IgD-negative memory B cell (primary cell): ENCODE measurements at regions not wholly inside any gene's neighbourhood (a gene's known extent, or its start where the extent isn't known, plus 50 kb on each side); places are given as distances from the start of the nearest gene placed in this dataset.

Source experiments
- H3K27ac Mint-ChIP-seq, 3 donors: one replicate each; pipeline ENCODE4 v1.8.0; 2020 to 2022; ENCODE audit warnings: mild to moderate bottlenecking in 3 of 3, mixed read lengths in 3 of 3, moderate library complexity in 1 of 3
- H3K27me3 Mint-ChIP-seq: one replicate; pipeline ENCODE4 v1.8.0; 2021; ENCODE audit warnings: mixed read lengths
- H3K36me3 Mint-ChIP-seq: one replicate; pipeline ENCODE4 v1.8.0; 2020; ENCODE audit warnings: mild to moderate bottlenecking, mixed read lengths
- H3K4me1 Mint-ChIP-seq, 3 donors: one replicate each; pipeline ENCODE4 v1.8.0; 2020 to 2022; ENCODE audit warnings: mixed read lengths in 3 of 3, mild to moderate bottlenecking in 1 of 3
- H3K4me3 Mint-ChIP-seq, 4 donors: one replicate each; pipeline ENCODE4 v1.8.0; 2020 to 2022; ENCODE audit warnings: mild to moderate bottlenecking in 4 of 4, mixed read lengths in 4 of 4, moderate library complexity in 3 of 4
- H3K9me3 Mint-ChIP-seq, 3 donors: one replicate each; pipeline ENCODE4 v1.8.0; 2020 to 2021; ENCODE audit warnings: mixed read lengths in 3 of 3, mild to moderate bottlenecking in 1 of 3

GRCh38 chr1:58836408-58836807 is 52.6 kb upstream of the JUN start:
- Mint-ChIP-seq H3K27me3 (no peaks in the 10 kb centered on the region), H3K9me3 (no peaks in the 10 kb centered on the region), H3K4me1 (peaks cover 0 to 2% (median 0%) of the 10 kb centered on the region in 3 donors), H3K36me3 (no peaks in the 10 kb centered on the region), H3K27ac (peak overlapping the region in 1 of 3 donors; percentile 9), H3K4me3 (no peak overlapping the region)

GRCh38 chr1:58837886-58838285 is 54.0 kb upstream of the JUN start:
- no peaks in the 10 kb centered on the region for H3K27me3 Mint-ChIP-seq
- no peaks in the 10 kb centered on the region for H3K36me3 Mint-ChIP-seq
- H3K9me3 Mint-ChIP-seq: no peaks in the 10 kb centered on the region
- H3K4me3 Mint-ChIP-seq: no peak overlapping the region
- H3K4me1 Mint-ChIP-seq: peaks cover 0 to 5% (median 3%) of the 10 kb centered on the region in 3 donors
- peak overlapping the region in 1 of 3 donors; percentile 15 for H3K27ac Mint-ChIP-seq

GRCh38 chr1:58839147-58839795 is 55.4 kb upstream of the JUN start:
- no peak overlapping the region for H3K27ac Mint-ChIP-seq
- no peak overlapping the region for H3K4me3 Mint-ChIP-seq
- no peaks in the 10 kb centered on the region for H3K27me3 Mint-ChIP-seq
- no peaks in the 10 kb centered on the region for H3K36me3 Mint-ChIP-seq
- no peaks in the 10 kb centered on the region for H3K9me3 Mint-ChIP-seq
- H3K4me1 Mint-ChIP-seq: peaks cover 0 to 7% (median 5%) of the 10 kb centered on the region in 3 donors

- H3K27ac Mint-ChIP-seq: no peak overlapping the region
- no peak overlapping the region for H3K4me3 Mint-ChIP-seq
- H3K9me3 Mint-ChIP-seq: no peaks in the 10 kb centered on the region
- H3K27me3 Mint-ChIP-seq: no peaks in the 10 kb centered on the region
- no peaks in the 10 kb centered on the region for H3K36me3 Mint-ChIP-seq
- peaks cover 0 to 7% (median 5%) of the 10 kb centered on the region in 3 donors for H3K4me1 Mint-ChIP-seq
Observed at GRCh38 chr1:58839846-58840835, 56.3 kb upstream of the JUN start.

GRCh38 chr1:58841455-58841854 is 57.6 kb upstream of the JUN start:
- peak overlapping the region in 1 of 4 donors; percentile 64 for H3K4me3 Mint-ChIP-seq
- H3K27me3 Mint-ChIP-seq: no peaks in the 10 kb centered on the region
- no peaks in the 10 kb centered on the region for H3K36me3 Mint-ChIP-seq
- H3K9me3 Mint-ChIP-seq: no peaks in the 10 kb centered on the region
- H3K4me1 Mint-ChIP-seq: peaks cover 0 to 7% (median 7%) of the 10 kb centered on the region in 3 donors
- peak overlapping the region in 1 of 3 donors; percentile 46 for H3K27ac Mint-ChIP-seq

- no peaks in the 10 kb centered on the region for H3K9me3 Mint-ChIP-seq
Observed at GRCh38 chr1:58842941-58843340, 59.1 kb upstream of the JUN start.

GRCh38 chr1:58844176-58844575 is 60.3 kb upstream of the JUN start:
- peaks cover 0 to 7% (median 7%) of the 10 kb centered on the region in 3 donors for H3K4me1 Mint-ChIP-seq
- H3K9me3 Mint-ChIP-seq: no peaks in the 10 kb centered on the region
- H3K27me3 Mint-ChIP-seq: no peaks in the 10 kb centered on the region

More at GRCh38 chr1:58842941-58843340, 59.1 kb upstream of the JUN start:
- H3K27ac Mint-ChIP-seq: no peak overlapping the region
- peaks cover 0 to 7% (median 7%) of the 10 kb centered on the region in 3 donors for H3K4me1 Mint-ChIP-seq
- no peak overlapping the region for H3K4me3 Mint-ChIP-seq
- H3K36me3 Mint-ChIP-seq: peaks cover 4% of the 10 kb centered on the region
- H3K27me3 Mint-ChIP-seq: no peaks in the 10 kb centered on the region

GRCh38 chr1:58845942-58846341 is 62.1 kb upstream of the JUN start:
- H3K4me1 Mint-ChIP-seq: peaks cover 0 to 7% (median 7%) of the 10 kb centered on the region in 3 donors
- no peak overlapping the region for H3K4me3 Mint-ChIP-seq
- H3K36me3 Mint-ChIP-seq: peaks cover 4% of the 10 kb centered on the region
- peak overlapping the region in 1 of 3 donors; percentile 47 for H3K27ac Mint-ChIP-seq
- H3K27me3 Mint-ChIP-seq: no peaks in the 10 kb centered on the region
- no peaks in the 10 kb centered on the region for H3K9me3 Mint-ChIP-seq

More at GRCh38 chr1:58844176-58844575, 60.3 kb upstream of the JUN start:
- Mint-ChIP-seq H3K27ac (no peak overlapping the region), H3K36me3 (peaks cover 4% of the 10 kb centered on the region), H3K4me3 (no peak overlapping the region)

- peaks cover 0 to 3% (median 2%) of the 10 kb centered on the region in 3 donors for H3K4me1 Mint-ChIP-seq
- H3K4me3 Mint-ChIP-seq: no peak overlapping the region
- H3K36me3 Mint-ChIP-seq: peaks cover 4% of the 10 kb centered on the region
- no peaks in the 10 kb centered on the region for H3K9me3 Mint-ChIP-seq
- H3K27me3 Mint-ChIP-seq: no peaks in the 10 kb centered on the region
- H3K27ac Mint-ChIP-seq: peak overlapping the region in 1 of 3 donors; percentile 39
Observed at GRCh38 chr1:58848818-58849411, 65.1 kb upstream of the JUN start.

- Mint-ChIP-seq H3K36me3 (peaks cover 4% of the 10 kb centered on the region), H3K4me1 (peaks cover 0 to 6% (median 2%) of the 10 kb centered on the region in 3 donors), H3K27ac (no peak overlapping the region), H3K27me3 (no peaks in the 10 kb centered on the region), H3K9me3 (no peaks in the 10 kb centered on the region), H3K4me3 (no peak overlapping the region)
Observed at GRCh38 chr1:58849551-58849950, 65.7 kb upstream of the JUN start.

- Mint-ChIP-seq H3K4me3 (no peak overlapping the region), H3K4me1 (peaks cover 5 to 15% (median 6%) of the 10 kb centered on the region in 3 donors), H3K36me3 (peaks cover 4% of the 10 kb centered on the region), H3K27me3 (no peaks in the 10 kb centered on the region), H3K27ac (no peak overlapping the region), H3K9me3 (no peaks in the 10 kb centered on the region)
Observed at GRCh38 chr1:58850636-58851035, 66.8 kb upstream of the JUN start.

GRCh38 chr1:58852731-58853485 is 69.1 kb upstream of the JUN start:
- Mint-ChIP-seq H3K36me3 (no peaks in the 10 kb centered on the region), H3K4me3 (no peak overlapping the region), H3K27me3 (no peaks in the 10 kb centered on the region), H3K4me1 (peaks cover 7 to 20% (median 20%) of the 10 kb centered on the region in 3 donors), H3K27ac (no peak overlapping the region), H3K9me3 (no peaks in the 10 kb centered on the region)

- H3K36me3 Mint-ChIP-seq: no peaks in the 10 kb centered on the region
- H3K4me3 Mint-ChIP-seq: no peak overlapping the region
- no peaks in the 10 kb centered on the region for H3K9me3 Mint-ChIP-seq
- peaks cover 16 to 35% (median 33%) of the 10 kb centered on the region in 3 donors for H3K4me1 Mint-ChIP-seq
- no peaks in the 10 kb centered on the region for H3K27me3 Mint-ChIP-seq
- peak overlapping the region in 2 of 3 donors; percentile 15 to 85 for H3K27ac Mint-ChIP-seq
Observed at GRCh38 chr1:58854576-58854975, 70.7 kb upstream of the JUN start.
